ENCODE measurements at regions not wholly inside any gene's neighbourhood (a gene's known extent, or its start where the extent isn't known, plus 50 kb on each side); places are given as distances from the start of the nearest gene placed in this dataset.
A peak's percentile ranks its signal among the peaks of the same experiment; 100 is the strongest.

DNA sequence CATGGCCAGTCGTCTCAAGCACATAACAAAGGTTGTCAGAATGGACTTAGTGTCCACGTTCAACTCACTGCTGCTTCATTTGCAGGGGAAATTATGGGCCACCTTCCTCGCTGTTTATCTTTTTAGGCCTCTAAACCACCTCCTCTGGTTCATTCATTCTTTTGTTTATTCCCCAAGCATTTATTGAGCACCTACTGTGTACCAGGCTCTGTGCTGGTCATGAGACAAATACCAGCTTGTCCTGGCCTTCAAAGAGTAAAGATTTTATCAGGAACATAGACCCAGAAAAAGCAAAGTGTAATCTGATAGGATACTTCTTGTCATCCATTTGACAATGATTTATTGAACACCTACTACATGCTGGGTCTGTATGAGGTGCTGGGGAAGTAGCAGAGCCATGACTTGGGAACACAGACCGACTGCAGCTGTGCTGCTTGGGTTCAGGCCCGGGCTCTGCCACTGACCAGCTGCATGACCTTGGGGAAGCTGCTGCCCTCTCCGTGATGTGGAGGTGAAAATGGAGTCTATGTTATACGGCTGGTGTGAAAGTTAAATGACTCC is 63.4 kb upstream of the SLC6A6 start:
- Histone ChIP-seq H3K27me3 (ENCODE audit: insufficient read depth, insufficient read length) (no peaks in the 10 kb centered on the region), H3K9ac (ENCODE audit: insufficient read length, low read depth) (no peak overlapping the region), H3K4me3 (ENCODE audit: insufficient read length, low read depth) (no peak overlapping the region), H3K4me1 (ENCODE audit: insufficient read depth, insufficient read length) (peaks cover 19% of the 10 kb centered on the region), H3K9me3 (ENCODE audit: insufficient read depth, low read length) (no peaks in the 10 kb centered on the region), H3K36me3 (ENCODE audit: insufficient read depth, insufficient read length, low read length) (no peaks in the 10 kb centered on the region)
- no peak for DNase-seq (ENCODE audit: low read depth, low spot score)
- TF ChIP-seq ZNF274 (IDR thresholded peaks at IDR 0.05; ENCODE audit: low read depth, low read length) = no peak
- no peak for TF ChIP-seq YY1 (IDR thresholded peaks at IDR 0.05; ENCODE audit: insufficient read depth, insufficient read length)
- TF ChIP-seq SUZ12 (IDR thresholded peaks at IDR 0.05; ENCODE audit: extremely low read depth, insufficient read depth, insufficient read length) = no peak

DNA sequence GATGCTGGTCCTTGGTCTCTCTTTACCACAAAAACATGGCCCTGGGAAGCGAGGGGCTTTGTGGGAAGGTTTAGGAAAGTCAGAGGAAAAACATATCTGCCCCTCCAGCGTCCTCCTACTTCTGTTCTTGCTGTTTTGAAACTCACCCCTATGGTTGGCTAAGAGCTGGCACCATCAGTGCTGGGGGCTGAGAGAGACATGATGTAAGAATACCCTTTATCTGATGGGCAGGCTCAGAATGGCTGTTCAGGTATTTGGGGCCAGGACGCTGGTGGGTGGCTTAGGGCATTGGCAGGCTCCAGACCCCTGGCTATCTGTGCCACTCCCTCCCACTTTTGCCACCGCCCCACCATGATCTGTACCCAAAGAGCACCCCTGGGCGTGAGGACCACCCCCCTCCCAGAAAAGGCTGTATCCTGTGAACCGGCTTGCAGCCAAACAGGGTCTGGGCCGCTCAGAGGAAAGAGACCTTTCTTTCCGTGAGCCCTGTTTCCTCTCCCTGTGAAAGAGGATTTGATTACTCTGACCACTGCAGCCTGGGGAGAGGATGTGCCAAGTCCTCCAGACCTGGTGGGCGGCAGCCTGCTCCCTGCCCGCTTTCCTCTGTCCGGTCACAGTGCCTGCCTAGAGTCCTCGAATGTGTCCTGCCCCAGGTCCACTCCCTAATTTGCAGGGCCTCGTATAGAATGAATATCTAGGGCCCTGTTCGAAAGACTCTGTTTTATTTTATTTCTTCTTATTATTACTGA is 61.3 kb upstream of the SLC6A6 start:
- TF ChIP-seq ZNF274 (IDR thresholded peaks at IDR 0.05; ENCODE audit: low read depth, low read length) (no peak), YY1 (IDR thresholded peaks at IDR 0.05; ENCODE audit: insufficient read depth, insufficient read length) (no peak)
- Histone ChIP-seq H3K27me3 (ENCODE audit: insufficient read depth, insufficient read length) (no peaks in the 10 kb centered on the region), H3K36me3 (ENCODE audit: insufficient read depth, insufficient read length, low read length) (no peaks in the 10 kb centered on the region), H3K4me3 (ENCODE audit: insufficient read length, low read depth) (no peak overlapping the region), H3K9ac (ENCODE audit: insufficient read length, low read depth) (no peak overlapping the region), H3K4me1 (ENCODE audit: insufficient read depth, insufficient read length) (peaks cover 31% of the 10 kb centered on the region), H3K9me3 (ENCODE audit: insufficient read depth, low read length) (no peaks in the 10 kb centered on the region)
- no peak for DNase-seq (ENCODE audit: low read depth, low spot score)

DNA sequence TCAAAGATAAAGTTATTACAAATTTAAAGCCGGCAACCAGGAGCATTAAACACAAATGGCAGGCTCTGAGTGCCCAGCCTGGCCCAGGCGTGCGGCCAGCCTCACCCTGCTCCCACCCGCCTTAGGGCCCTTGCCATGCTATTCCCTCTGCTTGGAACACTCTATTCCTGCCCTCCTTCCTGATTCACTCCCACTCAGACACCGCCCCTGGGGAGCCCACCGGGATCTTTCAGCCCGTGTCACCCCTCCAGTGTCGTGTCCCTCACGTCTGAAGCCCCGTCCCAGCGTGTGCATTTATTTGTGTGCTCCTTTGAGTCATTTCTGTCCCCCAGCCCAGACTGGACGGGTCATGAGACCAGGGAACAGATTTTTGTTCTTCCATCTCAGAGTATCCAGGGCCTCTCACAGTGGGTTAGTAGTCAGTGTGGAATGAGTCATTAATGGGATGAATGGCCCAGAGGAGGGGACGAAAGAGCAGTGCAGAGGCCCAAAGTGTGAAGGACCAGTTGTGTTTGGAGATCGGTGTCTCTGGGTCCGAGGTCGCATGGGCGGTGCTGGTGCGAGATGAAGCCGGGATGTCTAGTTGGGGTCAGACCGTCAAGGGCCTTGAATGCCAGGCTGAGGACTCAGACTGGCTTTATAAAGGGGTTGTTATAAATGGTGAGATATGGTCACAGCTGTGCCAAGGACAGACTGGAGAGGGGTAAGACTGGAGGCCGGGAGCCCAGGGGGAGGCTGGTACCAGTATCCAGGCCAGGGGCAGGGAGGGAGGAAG is 58.9 kb upstream of the SLC6A6 start:
- Histone ChIP-seq H3K9ac (ENCODE audit: insufficient read length, low read depth) (peak overlapping the region; percentile 28), H3K9me3 (ENCODE audit: insufficient read depth, low read length) (no peaks in the 10 kb centered on the region), H3K36me3 (ENCODE audit: insufficient read depth, insufficient read length, low read length) (no peaks in the 10 kb centered on the region), H3K4me3 (ENCODE audit: insufficient read length, low read depth) (no peak overlapping the region), H3K27me3 (ENCODE audit: insufficient read depth, insufficient read length) (no peaks in the 10 kb centered on the region), H3K4me1 (ENCODE audit: insufficient read depth, insufficient read length) (peaks cover 35% of the 10 kb centered on the region)
- TF ChIP-seq ZNF274 (IDR thresholded peaks at IDR 0.05; ENCODE audit: low read depth, low read length) (no peak), SUZ12 (IDR thresholded peaks at IDR 0.05; ENCODE audit: extremely low read depth, insufficient read depth, insufficient read length) (no peak), YY1 (IDR thresholded peaks at IDR 0.05; ENCODE audit: insufficient read depth, insufficient read length) (no peak)
- DNase-seq (ENCODE audit: low read depth, low spot score) = no peak

DNA sequence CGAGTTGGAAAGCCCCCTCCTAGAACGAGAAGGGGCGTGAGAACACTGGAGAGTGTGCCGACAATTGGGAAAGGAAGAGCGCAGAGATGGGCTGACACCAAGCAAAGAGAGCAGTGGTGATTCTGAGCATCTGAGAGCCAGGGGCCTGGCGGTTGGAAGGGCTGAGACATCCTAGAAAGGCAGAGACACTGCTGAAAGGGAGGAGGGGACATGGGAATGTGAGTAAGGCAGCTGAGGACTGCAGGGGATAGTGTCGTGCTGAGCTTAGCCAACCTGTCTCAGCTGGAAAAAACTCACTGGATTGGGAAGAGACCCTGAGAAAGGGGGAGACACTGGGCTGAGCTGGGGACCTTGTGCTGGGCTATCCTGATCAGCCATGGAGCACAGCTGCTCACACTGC is 58.1 kb upstream of the SLC6A6 start:
- Histone ChIP-seq H3K36me3 (ENCODE audit: insufficient read depth, insufficient read length, low read length) (no peaks in the 10 kb centered on the region), H3K27me3 (ENCODE audit: insufficient read depth, insufficient read length) (no peaks in the 10 kb centered on the region), H3K9ac (ENCODE audit: insufficient read length, low read depth) (peak overlapping the region; percentile 12), H3K9me3 (ENCODE audit: insufficient read depth, low read length) (no peaks in the 10 kb centered on the region), H3K4me1 (ENCODE audit: insufficient read depth, insufficient read length) (peaks cover 37% of the 10 kb centered on the region), H3K4me3 (ENCODE audit: insufficient read length, low read depth) (no peak overlapping the region)
- TF ChIP-seq SUZ12 (IDR thresholded peaks at IDR 0.05; ENCODE audit: extremely low read depth, insufficient read depth, insufficient read length) (no peak), YY1 (IDR thresholded peaks at IDR 0.05; ENCODE audit: insufficient read depth, insufficient read length) (no peak)
- peak; percentile 64 for DNase-seq (ENCODE audit: low read depth, low spot score)

DNA sequence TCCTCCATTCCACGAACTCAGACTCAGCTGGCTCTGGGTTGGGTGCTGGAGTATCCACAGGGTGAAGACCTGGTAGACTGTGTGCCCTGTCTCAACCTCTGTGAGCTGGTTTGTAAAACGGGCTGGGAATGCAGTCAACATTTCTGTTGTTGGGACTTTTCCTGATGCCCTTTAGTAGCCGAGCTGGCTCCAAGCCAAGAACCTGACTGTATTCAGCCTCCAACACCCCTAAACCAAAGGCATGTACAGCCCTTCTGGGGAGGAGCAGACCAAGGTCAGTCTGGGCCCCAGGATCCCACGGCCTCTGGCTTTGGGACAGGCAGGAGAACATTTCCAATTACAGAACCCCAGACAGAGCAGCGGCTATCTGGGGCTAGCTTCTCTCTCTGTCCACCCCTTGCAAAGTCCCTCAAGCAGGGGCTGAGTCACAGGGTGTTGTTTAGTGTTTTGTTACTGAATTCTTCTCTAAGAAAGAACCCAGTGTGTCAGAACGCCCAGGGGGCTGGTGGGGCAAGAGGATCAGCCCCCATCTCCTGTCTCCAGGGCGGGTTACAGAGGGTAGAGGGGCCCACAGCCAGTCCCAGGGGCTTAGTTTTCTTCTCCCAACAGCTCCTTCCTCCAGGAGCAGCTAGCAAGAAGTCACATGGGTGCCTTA is 56.8 kb upstream of the SLC6A6 start:
- H3K9ac ChIP-seq (ENCODE audit: insufficient read length, low read depth) = peak overlapping the region; percentile 58

DNA sequence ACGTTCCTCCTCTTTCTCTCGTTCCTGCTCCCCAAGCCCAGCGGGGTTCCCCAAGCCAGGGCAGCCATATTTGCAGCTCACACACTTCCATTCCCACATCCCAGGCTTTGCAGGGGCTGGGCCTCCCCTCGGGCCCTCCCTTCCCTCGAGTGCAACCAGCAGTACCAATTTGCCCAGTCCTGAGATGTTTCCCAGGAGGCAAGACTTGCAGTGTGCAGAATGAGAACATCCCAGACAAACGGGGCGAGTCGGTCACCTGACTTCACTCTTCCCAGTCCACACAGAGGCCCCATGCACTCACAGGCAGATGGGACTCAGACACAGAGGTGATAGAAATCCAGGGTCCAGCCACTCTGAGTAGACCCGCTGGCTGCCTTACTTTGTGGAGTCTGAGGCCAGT is 56.2 kb upstream of the SLC6A6 start:
- H3K9ac ChIP-seq (ENCODE audit: insufficient read length, low read depth) = peak overlapping the region; percentile 8
- H3K4me1 ChIP-seq (ENCODE audit: insufficient read depth, insufficient read length) = peaks cover 32% of the 10 kb centered on the region
- no peaks in the 10 kb centered on the region for H3K36me3 ChIP-seq (ENCODE audit: insufficient read depth, insufficient read length, low read length)
- DNase-seq (ENCODE audit: low read depth, low spot score) = no peak
- no peak overlapping the region for H3K4me3 ChIP-seq (ENCODE audit: insufficient read length, low read depth)
- H3K9me3 ChIP-seq (ENCODE audit: insufficient read depth, low read length) = no peaks in the 10 kb centered on the region
- H3K27me3 ChIP-seq (ENCODE audit: insufficient read depth, insufficient read length) = no peaks in the 10 kb centered on the region
- no peak for TF ChIP-seq SUZ12 (IDR thresholded peaks at IDR 0.05; ENCODE audit: extremely low read depth, insufficient read depth, insufficient read length)
- no peak for TF ChIP-seq ZNF274 (IDR thresholded peaks at IDR 0.05; ENCODE audit: low read depth, low read length)
- TF ChIP-seq YY1 (IDR thresholded peaks at IDR 0.05; ENCODE audit: insufficient read depth, insufficient read length) = peak; percentile 27

More for the DNA sequence above, 56.8 kb upstream of the SLC6A6 start:
- H3K4me3 ChIP-seq (ENCODE audit: insufficient read length, low read depth) = no peak overlapping the region
- H3K4me1 ChIP-seq (ENCODE audit: insufficient read depth, insufficient read length) = peaks cover 32% of the 10 kb centered on the region
- no peaks in the 10 kb centered on the region for H3K9me3 ChIP-seq (ENCODE audit: insufficient read depth, low read length)
- H3K27me3 ChIP-seq (ENCODE audit: insufficient read depth, insufficient read length) = no peaks in the 10 kb centered on the region
- no peak for DNase-seq (ENCODE audit: low read depth, low spot score)
- no peaks in the 10 kb centered on the region for H3K36me3 ChIP-seq (ENCODE audit: insufficient read depth, insufficient read length, low read length)
- TF ChIP-seq SUZ12 (IDR thresholded peaks at IDR 0.05; ENCODE audit: extremely low read depth, insufficient read depth, insufficient read length) = no peak

DNA sequence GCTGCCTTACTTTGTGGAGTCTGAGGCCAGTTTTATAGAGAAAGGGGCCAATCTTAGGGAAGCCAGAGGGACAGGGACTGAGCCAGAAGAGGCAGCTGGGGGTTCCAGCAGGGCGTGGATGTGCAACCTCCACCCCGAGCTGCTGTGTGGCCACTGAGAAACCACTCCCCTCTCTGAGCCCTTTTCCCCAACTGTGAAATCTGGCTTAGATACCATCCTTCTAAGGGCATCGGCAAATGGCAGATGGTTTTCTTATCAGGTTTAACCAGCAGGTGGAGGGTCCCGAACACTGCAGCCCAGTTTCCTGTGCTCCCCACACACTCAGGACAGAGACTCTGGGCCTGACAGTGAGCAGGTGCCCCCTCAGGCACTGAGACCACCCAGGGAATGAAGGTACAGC is 55.8 kb upstream of the SLC6A6 start:
- Histone ChIP-seq H3K36me3 (ENCODE audit: insufficient read depth, insufficient read length, low read length) (no peaks in the 10 kb centered on the region), H3K4me1 (ENCODE audit: insufficient read depth, insufficient read length) (peaks cover 32% of the 10 kb centered on the region), H3K9me3 (ENCODE audit: insufficient read depth, low read length) (no peaks in the 10 kb centered on the region), H3K9ac (ENCODE audit: insufficient read length, low read depth) (no peak overlapping the region), H3K4me3 (ENCODE audit: insufficient read length, low read depth) (no peak overlapping the region), H3K27me3 (ENCODE audit: insufficient read depth, insufficient read length) (no peaks in the 10 kb centered on the region)
- DNase-seq (ENCODE audit: low read depth, low spot score) = no peak
- TF ChIP-seq ZNF274 (IDR thresholded peaks at IDR 0.05; ENCODE audit: low read depth, low read length) (no peak), YY1 (IDR thresholded peaks at IDR 0.05; ENCODE audit: insufficient read depth, insufficient read length) (no peak), SUZ12 (IDR thresholded peaks at IDR 0.05; ENCODE audit: extremely low read depth, insufficient read depth, insufficient read length) (no peak)
